HepG2 (cell line): ENCODE measurements at regions not wholly inside any gene's neighbourhood (a gene's known extent, or its start where the extent isn't known, plus 50 kb on each side); places are given as distances from the start of the nearest gene placed in this dataset.

Experiments used
- ATAC-seq: fragments of 200-7000 bp; cut with Tn5 transposase; 3 replicates; pipeline ENCODE4 v1.9.1; 2020; ENCODE audit warnings: mild to moderate bottlenecking, moderate library complexity
- BruUV-seq: library from RNA; stranded (reverse); fragments of 400-500 nt; replicated peaks from 2 replicates; lab custom pipeline; 2021; lab: Mats Ljungman, UMichigan
- CTCF ChIA-PET: fragments of 300-600 bp; formaldehyde crosslinking; extraction: SDS; loops from one replicate; lab custom pipeline; 2021; ENCODE audit warnings: low total read pairs, inconsistent platforms, low intra/inter-chr PET ratio; lab: Yijun Ruan, JAX
- POLR2A ChIA-PET: fragments of 350-600 bp; sonication (Branson Sonifier 250); formaldehyde crosslinking; loops from one replicate; lab custom pipeline; 2020; ENCODE audit warnings: antibody characterized with exemption, inconsistent platforms; lab: Yijun Ruan, JAX
- DNase-seq: peaks from one replicate; pipeline ENCODE4 v3.0.0-alpha.2; 2015; ENCODE audit warnings: low spot score
- FAIRE-seq: peaks from 3 replicates; lab custom pipeline; 2011; peaks lifted over from hg19 to GRCh38; lab: Jason Lieb, UNC
- H2AFZ ChIP-seq: one replicate; pipeline ENCODE4 v1.6.1; 2011; ENCODE audit warnings: low read length, inconsistent platforms
- H3K27ac ChIP-seq: fragments of 300-600 bp; 3 replicates; pipeline ENCODE4 v1.8.0; 2011; ENCODE audit warnings: mixed run types, mild to moderate bottlenecking, mixed read lengths, low read length, inconsistent platforms; ENCODE audit not compliant: insufficient read depth; ENCODE audit errors: extremely low read length
- H3K27me3 ChIP-seq, 2 experiments: fragments of 200-600 bp in 1 of 2; 2 replicates in 1 of 2; 3 replicates in 1 of 2; pipeline versions ENCODE4 v1.6.0 to v1.8.0; 2011; ENCODE audit warnings: low read length in 2 of 2, mild to moderate bottlenecking in 2 of 2, moderate library complexity in 2 of 2, inconsistent platforms in 1 of 2; ENCODE audit not compliant: insufficient read depth in 2 of 2, control insufficient read depth in 1 of 2
- H3K36me3 ChIP-seq, 2 experiments: fragments of 200-600 bp in 1 of 2; replicated peaks in 1 of 2; 2 replicates in 1 of 2; 3 replicates in 1 of 2; pipeline versions ENCODE4 v1.5.1 to v1.8.0; 2011; ENCODE audit warnings: low read length in 2 of 2, inconsistent platforms in 1 of 2; ENCODE audit not compliant: insufficient read depth in 2 of 2, control insufficient read depth in 1 of 2
- H3K4me1 ChIP-seq: 2 replicates; pipeline ENCODE4 v1.5.1; 2012; ENCODE audit warnings: low read length, inconsistent platforms; ENCODE audit not compliant: insufficient read depth
- H3K4me2 ChIP-seq: 2 replicates; pipeline ENCODE4 v1.6.0; 2011; ENCODE audit warnings: low read depth, low read length, inconsistent platforms
- H3K4me3 ChIP-seq, 3 experiments: fragments of 200-600 bp in 1 of 3; sonication (generic), shearing (Covaris generic) in 1 of 3; replicated peaks in 1 of 3; 2 replicates each; pipeline ENCODE4 v1.5.1; 2011 to 2016; ENCODE audit warnings: low read length in 3 of 3, inconsistent platforms in 2 of 3, low read depth in 2 of 3, mild to moderate bottlenecking in 2 of 3, control low read depth in 1 of 3, mixed read lengths in 1 of 3; ENCODE audit not compliant: insufficient read depth in 1 of 3
- H3K79me2 ChIP-seq: one replicate; pipeline ENCODE4 v1.6.1; 2011; ENCODE audit warnings: low read length, inconsistent platforms; ENCODE audit not compliant: insufficient read depth
- H3K9ac ChIP-seq: 2 replicates; pipeline ENCODE4 v1.6.0; 2011; ENCODE audit warnings: mild to moderate bottlenecking, low read depth, low read length, inconsistent platforms; ENCODE audit not compliant: insufficient read depth
- H3K9me3 ChIP-seq: 2 replicates; pipeline ENCODE4 v1.5.1; 2012; ENCODE audit warnings: mild to moderate bottlenecking, low read length
- H4K20me1 ChIP-seq: 2 replicates; pipeline ENCODE4 v1.6.0; 2011; ENCODE audit warnings: inconsistent platforms, mild to moderate bottlenecking, low read length, moderate library complexity; ENCODE audit not compliant: insufficient read depth
- AGO1 ChIP-seq: fragments of 200-400 bp; formaldehyde crosslinking; IDR thresholded peaks from 2 replicates; pipeline ENCODE4 v1.6.1; 2017; ENCODE audit warnings: mild to moderate bottlenecking, low read depth, low read length, moderate library complexity; ENCODE audit not compliant: poor library complexity, severe bottlenecking
- ATF7 ChIP-seq, 2 experiments: fragments of 450-650 bp in 1 of 2; sonication (generic) in 1 of 2; formaldehyde crosslinking in 1 of 2; IDR thresholded peaks; 2 replicates each; pipeline versions ENCODE4 v1.4.0 to v1.6.1; 2016 to 2020; ENCODE audit warnings: antibody characterized with exemption in 1 of 2, mild to moderate bottlenecking in 1 of 2, missing genetic modification reagents in 1 of 2
- REST ChIP-seq, 2 experiments: IDR thresholded peaks; 2 replicates each; pipeline ENCODE4 v1.6.1; 2011 to 2012; ENCODE audit warnings: low read length in 2 of 2, borderline replicate concordance in 1 of 2, low read depth in 1 of 2, mild to moderate bottlenecking in 1 of 2, moderate library complexity in 1 of 2
- TBL1XR1 ChIP-seq: fragments of 150-350 bp; IDR thresholded peaks from 2 replicates; pipeline ENCODE4 v1.6.1; 2014; ENCODE audit warnings: borderline replicate concordance, low read length; ENCODE audit not compliant: partially characterized antibody
- TEF ChIP-seq: sonication (generic); formaldehyde crosslinking; IDR thresholded peaks from 2 replicates; pipeline ENCODE4 v1.5.0; 2020; ENCODE audit warnings: missing genetic modification reagents
- ZNF460 ChIP-seq: sonication (generic); formaldehyde crosslinking; IDR thresholded peaks from 2 replicates; pipeline ENCODE4 v1.5.1; 2020; ENCODE audit warnings: missing genetic modification reagents, mild to moderate bottlenecking, borderline replicate concordance
- WGBS: methylation state at CpG from one replicate; pipeline ENCODE4 v1.1.6; 2017; ENCODE audit warnings: low lambda C conversion rate; 5-methylcytosine and 5-hydroxymethylcytosine counted together
- in situ Hi-C: cut with HindIII; loops from 2 replicates; pipeline ENCODE4 v1.10.0; 2017; ENCODE audit warnings: low pct_unique_long_range_greater_than_20kb; ENCODE audit not compliant: extremely low pct_ligation_motif_present
- intact Hi-C: fragments of 100-400 bp; cut with micrococcal nuclease; formaldehyde crosslinking; loops from one replicate; pipeline ENCODE4 v1.10.0; 2022; ENCODE audit not compliant: unreplicated experiment

GRCh38 chr10:10796061-10796773, 221.5 kb upstream of the CELF2 start:
- H3K4me3 ChIP-seq, result no peak overlapping the region
- H2AFZ ChIP-seq, result no peak overlapping the region
- DNase-seq (no peak), ATAC-seq (no peak), FAIRE-seq (no peak)
- H3K27me3 ChIP-seq, result peaks cover 0 to 5% of the 10 kb centered on the region in 2 experiments; a peak in 2 of 5 replicates
- CTCF ChIA-PET, result no interaction called here
- H3K9ac ChIP-seq, result no peak overlapping the region
- no peak overlapping the region for H3K27ac ChIP-seq
- 28% methylated on average over 8 of the region's 8 CpGs for WGBS
- intact Hi-C loops, result no loop called here
- H3K79me2 ChIP-seq, result no peaks in the 10 kb centered on the region
- H3K4me1 ChIP-seq, result no peaks in the 10 kb centered on the region
- in situ Hi-C loops, result no loop called here
- no peaks in the 10 kb centered on the region for H3K9me3 ChIP-seq
- no peaks in the 10 kb centered on the region for H4K20me1 ChIP-seq
- POLR2A ChIA-PET, result no interaction called here
- TF ChIP-seq ATF7 (IDR thresholded peaks at IDR 0.05) (peak; percentile 70), ATF7 (CRISPR knock-in tag; IDR thresholded peaks at IDR 0.05) (no peak), ZNF460 (CRISPR knock-in tag) (no peak), TEF (CRISPR knock-in tag) (no peak), TBL1XR1 (no peak), AGO1 (no peak)
- TF ChIP-seq, all 625 proteins: peak for 1
- H3K36me3 ChIP-seq, result no peaks in the 10 kb centered on the region
- no peak overlapping the region for H3K4me2 ChIP-seq
- no TSS peak for BruUV-seq

GRCh38 chr10:10796774-10797415, 220.8 kb upstream of the CELF2 start:
- Histone ChIP-seq H4K20me1 (no peaks in the 10 kb centered on the region), H2AFZ (no peak overlapping the region), H3K9ac (no peak overlapping the region), H3K27ac (no peak overlapping the region), H3K4me1 (no peaks in the 10 kb centered on the region), H3K4me2 (no peak overlapping the region), H3K27me3 (peaks cover 0 to 5% of the 10 kb centered on the region in 2 experiments; a peak in 2 of 5 replicates), H3K36me3 (no peaks in the 10 kb centered on the region), H3K9me3 (no peaks in the 10 kb centered on the region), H3K79me2 (no peaks in the 10 kb centered on the region), H3K4me3 (no peak overlapping the region)
- in situ Hi-C loops, result no loop called here
- ChIA-PET POLR2A (no interaction called here), CTCF (no interaction called here)
- WGBS, result 2% methylated on average over 6 of the region's 6 CpGs
- intact Hi-C loops, result no loop called here
- no peak for DNase-seq
- no peak for ATAC-seq
- TF ChIP-seq REST (IDR thresholded peaks at IDR 0.05; ENCODE audit: borderline replicate concordance in 1 of 2, low read depth in 1 of 2, low read length in 2 of 2), result no peak
- BruUV-seq, result no TSS peak
- no peak for FAIRE-seq
